Fibroblast of lung (primary cell): ENCODE measurements at regions not wholly inside any gene's neighbourhood (a gene's known extent, or its start where the extent isn't known, plus 50 kb on each side); places are given as distances from the start of the nearest gene placed in this dataset.

Source experiments
- DNase-seq, 2 donors: peaks; one replicate each; pipeline versions ENCODE4 v3.0.0 to v3.0.0-alpha.2; 2010; ENCODE audit warnings: low read depth in 2 of 2
- H2AFZ ChIP-seq: 2 replicates; pipeline ENCODE4 v1.5.1; 2012; ENCODE audit warnings: low read length, control low read depth, inconsistent platforms
- H3K27ac ChIP-seq: 2 replicates; pipeline ENCODE4 v1.5.1; 2011; ENCODE audit warnings: low read length, control low read depth; ENCODE audit not compliant: insufficient read depth
- H3K27me3 ChIP-seq: 2 replicates; pipeline ENCODE4 v1.5.1; 2011; ENCODE audit warnings: mild to moderate bottlenecking, low read length; ENCODE audit not compliant: control insufficient read depth, insufficient read depth
- H3K36me3 ChIP-seq: 2 replicates; pipeline ENCODE4 v1.5.1; 2011; ENCODE audit warnings: low read length; ENCODE audit not compliant: control insufficient read depth, insufficient read depth
- H3K4me1 ChIP-seq: 2 replicates; pipeline ENCODE4 v1.5.1; 2011; ENCODE audit warnings: low read length; ENCODE audit not compliant: control insufficient read depth, insufficient read depth; ENCODE audit errors: extremely low read depth
- H3K4me2 ChIP-seq: 2 replicates; pipeline ENCODE4 v1.5.1; 2011; ENCODE audit warnings: low read length, control low read depth; ENCODE audit not compliant: insufficient read depth; ENCODE audit errors: extremely low read depth
- H3K4me3 ChIP-seq, 4 experiments: fragments of 200-600 bp in 1 of 4; sonication (generic) in 1 of 4; replicated peaks in 1 of 4; 2 replicates each; pipeline ENCODE4 v1.5.1; 2011 to 2016; ENCODE audit warnings: low read length in 4 of 4, low read depth in 3 of 4, mild to moderate bottlenecking in 3 of 4, control low read depth in 2 of 4, inconsistent platforms in 1 of 4, mixed read lengths in 1 of 4; ENCODE audit not compliant: insufficient read depth in 1 of 4; ENCODE audit errors: control extremely low read depth in 1 of 4
- H3K79me2 ChIP-seq: 2 replicates; pipeline ENCODE4 v1.5.1; 2012; ENCODE audit warnings: mild to moderate bottlenecking, low read length, inconsistent platforms; ENCODE audit not compliant: control insufficient read depth, insufficient read depth
- H3K9ac ChIP-seq: 2 replicates; pipeline ENCODE4 v1.5.1; 2011; ENCODE audit warnings: mild to moderate bottlenecking, low read length, control low read depth; ENCODE audit not compliant: insufficient read depth
- H3K9me3 ChIP-seq: 2 replicates; pipeline ENCODE4 v1.5.1; 2012; ENCODE audit warnings: low read depth, low read length; ENCODE audit not compliant: control insufficient read depth, insufficient read depth
- H4K20me1 ChIP-seq: 2 replicates; pipeline ENCODE4 v1.5.1; 2011; ENCODE audit warnings: low read length; ENCODE audit not compliant: control insufficient read depth, insufficient read depth; ENCODE audit errors: extremely low read depth
- EZH2 ChIP-seq: IDR thresholded peaks from 2 replicates; pipeline ENCODE4 v1.5.1; 2012; ENCODE audit warnings: low read length, control low read depth, mild to moderate bottlenecking; ENCODE audit errors: missing control alignments
- TF ChIP-seq, protein P1 (sequence below), 2 donors: IDR thresholded peaks in 1 of 2; conservative IDR thresholded peaks in 1 of 2; 1 replicate in 1 of 2; 2 replicates in 1 of 2; pipeline ENCODE4 v1.5.1; 2011 to 2012; ENCODE audit warnings: low read length in 2 of 2, control low read depth in 1 of 2, inconsistent platforms in 1 of 2, low read depth in 1 of 2, mild to moderate bottlenecking in 1 of 2

DNA sequence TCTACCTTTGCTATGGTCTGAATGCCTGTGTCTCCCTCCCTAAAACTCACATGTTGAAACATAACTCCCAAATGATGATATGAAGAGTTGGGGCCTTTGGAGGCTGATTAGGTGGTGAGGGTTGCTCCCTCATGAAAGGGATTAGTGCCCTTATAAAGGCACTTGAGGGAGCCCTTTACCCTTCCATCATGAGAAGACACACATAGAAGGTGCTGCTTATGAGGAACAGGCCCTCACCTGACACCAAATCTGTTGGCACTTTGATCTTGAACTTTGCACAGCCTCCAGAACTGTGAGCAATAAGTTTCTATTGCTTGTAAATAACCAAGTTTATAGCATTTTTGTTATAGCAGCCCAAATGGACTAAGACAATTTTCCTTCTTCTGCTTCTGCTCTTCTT is 76.2 kb upstream of the ADAMTS9 start:
- DNase-seq: no peak
- H3K27me3 ChIP-seq: no peaks in the 10 kb centered on the region
- H2AFZ ChIP-seq: no peak overlapping the region
- H4K20me1 ChIP-seq: no peaks in the 10 kb centered on the region
- no peaks in the 10 kb centered on the region for H3K4me1 ChIP-seq
- H3K36me3 ChIP-seq: no peaks in the 10 kb centered on the region
- TF ChIP-seq, protein P1, sequence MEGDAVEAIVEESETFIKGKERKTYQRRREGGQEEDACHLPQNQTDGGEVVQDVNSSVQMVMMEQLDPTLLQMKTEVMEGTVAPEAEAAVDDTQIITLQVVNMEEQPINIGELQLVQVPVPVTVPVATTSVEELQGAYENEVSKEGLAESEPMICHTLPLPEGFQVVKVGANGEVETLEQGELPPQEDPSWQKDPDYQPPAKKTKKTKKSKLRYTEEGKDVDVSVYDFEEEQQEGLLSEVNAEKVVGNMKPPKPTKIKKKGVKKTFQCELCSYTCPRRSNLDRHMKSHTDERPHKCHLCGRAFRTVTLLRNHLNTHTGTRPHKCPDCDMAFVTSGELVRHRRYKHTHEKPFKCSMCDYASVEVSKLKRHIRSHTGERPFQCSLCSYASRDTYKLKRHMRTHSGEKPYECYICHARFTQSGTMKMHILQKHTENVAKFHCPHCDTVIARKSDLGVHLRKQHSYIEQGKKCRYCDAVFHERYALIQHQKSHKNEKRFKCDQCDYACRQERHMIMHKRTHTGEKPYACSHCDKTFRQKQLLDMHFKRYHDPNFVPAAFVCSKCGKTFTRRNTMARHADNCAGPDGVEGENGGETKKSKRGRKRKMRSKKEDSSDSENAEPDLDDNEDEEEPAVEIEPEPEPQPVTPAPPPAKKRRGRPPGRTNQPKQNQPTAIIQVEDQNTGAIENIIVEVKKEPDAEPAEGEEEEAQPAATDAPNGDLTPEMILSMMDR (conservative IDR thresholded peaks at IDR 0.05 in 1 of 2, IDR thresholded peaks at IDR 0.05 in 1 of 2; ENCODE audit: low read depth in 1 of 2, low read length in 2 of 2): no peak
- TF ChIP-seq EZH2: no peak
- H3K4me2 ChIP-seq: no peak overlapping the region
- no peak overlapping the region for H3K9ac ChIP-seq
- H3K27ac ChIP-seq: no peak overlapping the region
- H3K4me3 ChIP-seq: no peak overlapping the region
- H3K79me2 ChIP-seq: no peaks in the 10 kb centered on the region
- H3K9me3 ChIP-seq: no peaks in the 10 kb centered on the region

- no peak overlapping the region for H3K9ac ChIP-seq
- H4K20me1 ChIP-seq: no peaks in the 10 kb centered on the region
- no peaks in the 10 kb centered on the region for H3K36me3 ChIP-seq
- H2AFZ ChIP-seq: no peak overlapping the region
- TF ChIP-seq, protein P1 (conservative IDR thresholded peaks at IDR 0.05 in 1 of 2, IDR thresholded peaks at IDR 0.05 in 1 of 2; ENCODE audit: low read depth in 1 of 2, low read length in 2 of 2): no peak
- TF ChIP-seq EZH2: no peak
- no peaks in the 10 kb centered on the region for H3K79me2 ChIP-seq
- H3K4me2 ChIP-seq: no peak overlapping the region
- H3K27ac ChIP-seq: no peak overlapping the region
- no peak for DNase-seq
- no peak overlapping the region for H3K4me3 ChIP-seq
- no peaks in the 10 kb centered on the region for H3K27me3 ChIP-seq
- no peaks in the 10 kb centered on the region for H3K9me3 ChIP-seq
- H3K4me1 ChIP-seq: no peaks in the 10 kb centered on the region
Observed at GRCh38 chr3:64761729-64762128, 73.9 kb upstream of the ADAMTS9 start.

- no peak for DNase-seq
- Histone ChIP-seq H3K36me3 (no peaks in the 10 kb centered on the region), H3K4me1 (no peaks in the 10 kb centered on the region), H3K4me2 (no peak overlapping the region), H2AFZ (no peak overlapping the region), H3K4me3 (no peak overlapping the region), H3K27me3 (no peaks in the 10 kb centered on the region), H3K9ac (no peak overlapping the region), H3K79me2 (no peaks in the 10 kb centered on the region), H3K9me3 (no peaks in the 10 kb centered on the region), H4K20me1 (no peaks in the 10 kb centered on the region), H3K27ac (no peak overlapping the region)
- TF ChIP-seq, protein P1 (conservative IDR thresholded peaks at IDR 0.05 in 1 of 2, IDR thresholded peaks at IDR 0.05 in 1 of 2; ENCODE audit: low read depth in 1 of 2, low read length in 2 of 2): no peak
- TF ChIP-seq EZH2: no peak
Observed at GRCh38 chr3:64760258-64760657, 72.5 kb upstream of the ADAMTS9 start.
